ENCODE measurements at regions not wholly inside any gene's neighbourhood (a gene's known extent, or its start where the extent isn't known, plus 50 kb on each side); places are given as distances from the start of the nearest gene placed in this dataset.

- no peak for DNase-seq
These were observed 132.8 kb upstream of the CRY1 start for GRCh38 chr12:107226126-107226525.

- no peak for DNase-seq
These were observed 134.7 kb upstream of the CRY1 start for GRCh38 chr12:107228076-107228475.

DNA sequence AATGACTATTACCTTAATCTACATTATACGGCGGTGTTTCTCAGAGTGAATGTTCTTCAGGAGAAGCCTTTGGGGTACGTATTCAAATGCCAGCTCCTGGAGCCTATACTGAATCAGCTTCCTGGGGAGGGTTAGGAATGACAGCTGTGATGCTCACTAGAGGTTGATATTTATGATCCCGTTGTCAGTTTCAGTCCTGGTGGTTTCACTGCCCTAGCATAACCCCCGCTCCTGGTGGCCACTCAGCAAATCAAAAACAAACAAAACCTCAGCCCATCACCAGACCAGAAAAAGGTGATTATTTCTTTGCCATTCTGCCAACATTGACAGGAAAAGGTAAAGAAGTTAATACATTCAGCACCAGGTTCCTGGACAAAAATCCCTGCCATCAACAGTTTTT lies 136.5 kb upstream of the CRY1 start:
- DNase-seq = peak in 1 of 3 experiments; percentile 27

- no peak for DNase-seq
These were observed 138.0 kb upstream of the CRY1 start for GRCh38 chr12:107231303-107231702.

DNA sequence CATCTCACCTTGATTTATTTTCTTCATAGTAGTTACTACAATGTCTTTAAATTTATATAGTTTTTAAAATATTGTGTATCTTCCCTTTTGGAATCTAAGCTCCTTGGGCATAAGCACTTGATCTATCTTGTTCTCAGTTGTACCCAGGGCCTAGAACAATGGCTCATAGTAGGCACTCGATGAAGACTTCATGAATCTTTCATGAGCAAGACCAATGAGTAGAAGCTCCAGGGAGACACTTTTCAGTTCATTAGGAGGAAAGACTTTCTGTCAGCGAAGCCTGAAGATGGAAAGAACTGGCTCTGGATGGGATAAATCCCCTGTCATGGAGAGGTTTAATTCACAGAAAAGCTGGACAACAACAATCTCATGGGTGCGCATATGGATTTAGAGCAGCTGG lies 140.2 kb upstream of the CRY1 start:
- no peak for DNase-seq

- no peak for DNase-seq
These were observed 142.3 kb upstream of the CRY1 start for GRCh38 chr12:107235600-107235999.

DNA sequence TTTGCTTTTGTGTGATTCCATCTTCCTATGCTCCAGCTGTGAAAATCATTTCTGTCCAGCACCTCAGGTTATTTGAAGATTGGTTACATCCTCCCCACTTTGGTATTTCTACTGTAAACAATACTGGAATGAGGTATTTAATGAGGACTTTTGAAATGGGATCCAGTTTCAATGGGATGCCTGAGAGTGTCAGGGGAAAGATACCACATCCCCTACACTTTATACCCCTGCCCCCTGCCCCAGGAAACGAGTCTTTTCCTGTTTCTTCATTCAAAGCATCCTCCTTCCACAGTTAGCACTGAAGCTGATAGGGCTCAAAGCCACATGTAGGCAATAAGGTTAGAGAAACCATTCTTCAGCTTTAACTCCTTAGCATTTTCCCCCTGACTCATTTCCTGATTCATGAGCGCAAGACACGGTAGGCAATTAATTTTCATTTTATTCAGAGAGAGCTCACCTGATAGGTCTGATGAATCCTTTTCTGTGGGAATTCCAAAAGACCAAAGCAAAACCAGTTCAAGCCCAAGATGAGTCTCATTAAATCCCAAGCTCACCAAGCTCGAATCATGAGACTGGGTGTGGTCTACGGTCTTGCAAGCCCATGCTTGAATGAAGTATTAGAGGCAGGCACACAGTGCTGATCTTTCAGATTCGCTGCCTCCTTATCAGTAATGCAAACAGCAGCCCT lies 143.6 kb upstream of the CRY1 start:
- DNase-seq = no peak

GRCh38 chr12:107238296-107238695 lies 144.9 kb upstream of the CRY1 start:
- DNase-seq = no peak

- DNase-seq = no peak
These were observed 148.1 kb upstream of the CRY1 start for GRCh38 chr12:107241411-107241810.

DNA sequence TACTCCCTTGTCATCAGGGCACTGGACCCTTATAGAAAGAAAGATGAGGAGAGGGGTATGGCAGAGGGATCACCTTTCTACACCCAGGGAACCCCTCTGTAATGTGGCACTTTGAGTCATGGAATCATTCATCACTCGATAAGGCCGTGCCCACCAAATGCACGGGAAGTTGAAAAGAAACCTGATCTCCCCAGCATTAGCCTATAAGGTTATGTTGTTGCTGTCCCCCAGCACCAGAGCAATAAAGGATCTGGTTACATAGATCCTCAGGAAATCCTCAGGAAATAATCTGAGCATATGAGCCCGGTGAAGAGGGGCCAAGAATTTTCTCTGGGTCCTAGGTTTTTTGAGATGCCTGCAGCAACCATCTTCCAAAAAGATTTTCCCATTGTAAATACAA lies 148.8 kb upstream of the CRY1 start:
- peak in 1 of 3 experiments; percentile 29 for DNase-seq

DNA sequence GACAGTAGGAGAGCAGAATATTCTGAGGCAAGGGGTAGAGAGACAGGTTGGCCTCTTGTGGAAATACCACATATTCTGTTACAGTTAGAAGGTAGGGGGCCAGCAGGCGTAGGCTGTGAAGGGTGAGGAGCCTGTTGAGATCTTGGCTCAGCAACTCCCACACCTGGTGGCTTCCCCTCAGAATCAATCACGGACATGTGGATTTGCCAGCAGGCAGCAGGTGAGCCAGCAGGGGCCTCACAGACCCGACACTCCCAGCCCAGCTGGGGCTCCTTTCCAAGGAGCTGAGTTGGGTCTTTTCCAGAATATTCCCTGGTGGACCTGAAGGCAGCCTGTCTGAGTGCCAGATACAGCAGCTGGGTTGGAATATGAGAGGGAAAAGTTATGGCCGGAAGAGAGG lies 150.0 kb upstream of the CRY1 start:
- peak in 2 of 3 experiments; percentile 14 to 40 for DNase-seq

DNA sequence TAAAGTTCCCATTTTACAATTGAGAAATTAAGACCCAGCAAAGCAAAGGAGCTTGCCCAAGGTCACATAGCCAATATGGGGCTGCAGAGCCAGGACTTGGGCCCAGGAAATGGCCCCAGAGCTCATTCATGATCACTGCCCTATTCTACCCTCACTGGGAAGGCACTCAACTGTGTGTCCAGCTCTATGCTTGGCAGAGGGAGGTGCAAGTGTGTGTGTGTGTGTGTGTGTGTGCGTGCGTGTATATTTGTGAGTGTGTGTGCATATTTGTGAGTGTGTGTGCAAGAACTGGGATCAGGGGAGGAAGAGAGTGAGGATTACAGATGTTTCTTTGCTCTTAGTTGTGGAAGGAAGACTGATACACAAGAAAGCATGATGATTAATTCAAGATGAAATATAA lies 151.2 kb upstream of the CRY1 start:
- no peak for DNase-seq

DNA sequence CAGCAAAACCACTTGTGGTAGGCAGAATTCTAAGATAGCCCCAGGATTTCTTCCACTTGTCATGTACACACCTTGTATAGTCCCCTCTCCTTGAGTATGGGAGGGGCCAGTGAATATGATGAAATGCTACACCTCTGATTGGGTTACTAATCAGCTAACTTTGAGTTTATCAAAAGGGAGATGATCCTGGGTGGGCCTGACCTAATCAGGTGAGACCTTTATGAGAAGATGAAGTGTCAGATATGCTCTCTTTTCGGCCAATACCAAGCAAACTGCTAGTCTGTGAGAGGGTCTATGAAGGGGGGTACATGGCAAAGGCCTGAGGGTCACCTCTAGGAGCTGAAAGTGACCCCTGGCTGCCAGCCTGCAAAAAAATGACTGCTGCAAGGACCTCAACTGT lies 154.3 kb upstream of the CRY1 start:
- no peak for DNase-seq

GRCh38 chr12:107248187-107248586 lies 154.8 kb upstream of the CRY1 start:
- no peak for DNase-seq

- DNase-seq = no peak
These were observed 157.9 kb upstream of the CRY1 start for GRCh38 chr12:107251288-107251687.

DNA sequence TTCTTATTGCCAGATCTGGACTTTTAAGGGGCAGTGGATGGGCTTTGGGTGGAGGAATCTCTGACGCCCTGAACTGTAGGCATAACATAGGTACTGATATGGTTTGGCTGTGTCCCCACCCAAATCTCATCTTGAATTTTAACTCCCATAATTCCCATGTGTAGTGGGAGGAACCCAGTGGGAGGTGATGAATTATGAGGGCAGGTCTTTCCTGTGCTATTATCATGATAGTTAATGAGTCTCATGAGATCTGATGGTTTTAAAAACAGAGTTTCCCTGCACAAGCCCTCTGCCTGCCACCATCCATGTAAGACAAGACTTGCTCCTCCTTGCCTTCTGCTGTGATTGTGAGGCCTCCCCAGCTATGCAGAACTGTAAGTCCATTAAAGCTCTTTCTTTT lies 160.0 kb upstream of the CRY1 start:
- no peak for DNase-seq

DNA sequence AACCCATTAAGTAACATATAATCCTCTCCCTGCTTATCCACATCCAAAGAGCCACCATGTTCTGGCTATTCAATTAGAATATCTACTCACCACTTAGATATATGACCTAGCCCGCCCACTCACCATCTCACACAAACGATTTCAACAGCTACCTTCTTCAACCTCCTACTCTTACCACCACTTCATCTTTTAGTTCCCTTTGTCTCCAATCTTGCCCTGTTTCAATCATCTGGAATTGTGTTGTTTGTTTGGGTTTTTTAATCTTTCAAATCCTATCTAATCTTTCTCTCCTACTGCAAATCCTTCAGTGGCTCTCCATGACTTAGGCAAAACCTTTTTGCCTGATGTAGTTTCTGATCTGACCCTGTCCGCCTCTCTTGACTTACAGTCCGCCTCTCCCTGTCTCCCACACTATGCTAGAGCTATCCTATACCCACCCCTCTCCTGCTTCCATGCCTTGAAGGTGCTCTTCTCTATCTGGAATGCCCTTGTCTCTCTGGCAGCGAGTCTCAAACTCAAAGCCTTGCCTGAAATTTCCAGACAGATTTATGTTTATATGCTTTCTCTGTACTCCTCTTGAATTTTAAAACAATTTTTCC lies 161.0 kb upstream of the CRY1 start:
- no peak for DNase-seq

- no peak for DNase-seq
These were observed 165.4 kb upstream of the CRY1 start for GRCh38 chr12:107258780-107259179.

DNA sequence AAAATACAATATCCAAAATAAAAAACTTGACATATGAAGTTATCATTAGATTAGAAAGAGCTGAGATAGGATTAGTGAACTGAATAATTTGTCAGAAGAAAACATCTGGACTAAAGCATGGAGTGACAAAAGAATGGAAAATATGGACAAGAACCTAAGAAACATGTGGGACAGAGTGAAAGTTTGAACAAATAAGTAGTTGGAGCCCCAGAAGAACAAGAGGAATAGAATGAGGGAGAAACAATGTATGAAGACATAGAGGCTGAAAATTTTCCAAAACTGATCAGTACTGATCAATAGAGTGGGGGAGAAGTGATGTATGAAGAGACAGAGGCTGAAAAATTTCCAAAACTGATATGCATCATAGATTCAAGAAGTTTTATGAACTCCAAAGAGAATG lies 170.6 kb upstream of the CRY1 start:
- DNase-seq = no peak

DNA sequence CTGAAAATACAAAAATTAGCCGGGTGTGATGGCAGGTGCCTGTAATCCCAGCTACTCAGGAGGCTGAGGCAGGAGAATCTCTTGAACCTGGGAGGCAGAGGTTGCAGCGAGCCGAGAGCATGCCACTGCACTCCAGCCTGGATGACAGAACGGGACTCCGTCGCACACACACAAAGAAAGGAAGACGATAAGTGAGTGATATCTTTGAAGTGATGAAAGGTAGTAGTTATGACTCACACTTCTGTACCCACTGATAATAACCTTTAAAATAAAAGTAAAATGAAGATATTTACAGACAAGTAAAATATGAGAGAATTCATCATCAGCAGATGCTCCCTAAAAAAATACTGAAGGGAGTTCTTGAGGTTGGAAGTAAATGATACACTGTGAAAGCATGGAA lies 171.3 kb upstream of the CRY1 start:
- no peak for DNase-seq

- DNase-seq = no peak
These were observed 174.3 kb upstream of the CRY1 start for GRCh38 chr12:107267604-107268003.

- DNase-seq = no peak
These were observed 178.2 kb upstream of the CRY1 start for GRCh38 chr12:107271523-107271922.

- DNase-seq = no peak
These were observed 182.2 kb upstream of the CRY1 start for GRCh38 chr12:107275530-107275929.

GRCh38 chr12:107277855-107278254 lies 184.5 kb upstream of the CRY1 start:
- no peak for DNase-seq

DNA sequence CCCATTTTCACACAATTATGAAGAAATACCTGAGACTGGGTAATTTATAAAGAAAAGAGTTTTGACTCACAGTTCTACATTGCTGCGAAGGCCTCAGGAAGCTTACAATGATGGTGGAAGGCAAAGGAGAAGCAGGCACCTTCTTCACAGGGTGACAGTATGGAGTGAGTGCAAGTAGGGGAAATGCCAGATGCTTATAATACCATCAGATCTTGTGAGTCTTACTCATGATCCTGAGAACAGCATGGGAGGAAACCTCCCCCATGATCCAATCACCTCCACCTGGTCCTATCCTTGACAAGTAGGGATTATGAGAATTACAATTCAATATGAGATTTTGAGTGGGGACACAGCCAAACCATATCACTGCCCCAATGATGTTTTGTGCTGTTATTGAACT lies 189.3 kb upstream of the CRY1 start:
- no peak for DNase-seq
